WTC11 (cell line): ENCODE measurements at regions not wholly inside any gene's neighbourhood (a gene's known extent, or its start where the extent isn't known, plus 50 kb on each side); places are given as distances from the start of the nearest gene placed in this dataset.

Experiments used
- ATAC-seq: fragments of 200-7000 bp; cut with Tn5 transposase; 2 replicates; pipeline ENCODE4 v1.10.0; 2021; ENCODE audit warnings: mild to moderate bottlenecking, moderate library complexity
- CTCF ChIA-PET: fragments of 300-600 bp; sonication (Branson Sonifier 250); formaldehyde crosslinking; loops from one replicate; lab custom pipeline; 2021; ENCODE audit warnings: antibody characterized with exemption; lab: Charles Lee
- POLR2A ChIA-PET: fragments of 350-600 bp; sonication (Branson Sonifier 250); formaldehyde crosslinking; loops from one replicate; lab custom pipeline; 2021; ENCODE audit warnings: antibody characterized with exemption; lab: Charles Lee
- DNase-seq: peaks from one replicate; pipeline ENCODE4 v3.0.0; 2021; ENCODE audit warnings: low spot score
- H3K27ac Mint-ChIP-seq: 2 replicates; pipeline ENCODE4 v1.8.0; 2021; ENCODE audit warnings: mixed read lengths
- H3K27me3 Mint-ChIP-seq: 2 replicates; pipeline ENCODE4 v1.8.0; 2021; ENCODE audit warnings: low read depth, mild to moderate bottlenecking, moderate library complexity, mixed read lengths
- H3K36me3 Mint-ChIP-seq: 2 replicates; pipeline ENCODE4 v1.8.0; 2021; ENCODE audit warnings: mixed read lengths
- H3K4me1 Mint-ChIP-seq: 2 replicates; pipeline ENCODE4 v1.8.0; 2022; ENCODE audit warnings: mixed read lengths
- H3K4me3 Mint-ChIP-seq: 2 replicates; pipeline ENCODE4 v1.8.0; 2021; ENCODE audit warnings: mild to moderate bottlenecking, moderate library complexity, mixed read lengths
- H3K9me3 Mint-ChIP-seq: 2 replicates; pipeline ENCODE4 v1.8.0; 2021; ENCODE audit warnings: mixed read lengths
- ATF3 ChIP-seq: sonication (generic); formaldehyde crosslinking; conservative IDR thresholded peaks from 2 replicates; pipeline ENCODE4 v1.8.1; 2022; ENCODE audit warnings: mild to moderate bottlenecking, missing genetic modification reagents
- ATF6 ChIP-seq: sonication (generic); formaldehyde crosslinking; IDR thresholded peaks from 2 replicates; pipeline ENCODE4 v1.8.1; 2023; ENCODE audit warnings: mild to moderate bottlenecking, missing genetic modification reagents
- CREB1 ChIP-seq: sonication (generic); formaldehyde crosslinking; IDR thresholded peaks from 2 replicates; pipeline ENCODE4 v1.8.0; 2023; ENCODE audit warnings: mild to moderate bottlenecking, missing genetic modification reagents
- ESRRA ChIP-seq: sonication (generic); formaldehyde crosslinking; IDR thresholded peaks from 2 replicates; pipeline ENCODE4 v1.8.1; 2022; ENCODE audit warnings: mild to moderate bottlenecking, missing genetic modification reagents, borderline replicate concordance
- FOXK1 ChIP-seq: sonication (generic); formaldehyde crosslinking; IDR thresholded peaks from 2 replicates; pipeline ENCODE4 v1.8.0; 2022; ENCODE audit warnings: mild to moderate bottlenecking, moderate library complexity, missing genetic modification reagents
- FOXP4 ChIP-seq: sonication (generic); formaldehyde crosslinking; IDR thresholded peaks from 2 replicates; pipeline ENCODE4 v1.8.0; 2022; ENCODE audit warnings: mild to moderate bottlenecking, missing genetic modification reagents
- GABPB1 ChIP-seq: sonication (generic); formaldehyde crosslinking; IDR thresholded peaks from 2 replicates; pipeline ENCODE4 v1.8.1; 2023; ENCODE audit warnings: mild to moderate bottlenecking, missing genetic modification reagents
- GRHL2 ChIP-seq: fragments of 250-450 bp; sonication (Bioruptor Pico); IDR thresholded peaks from 2 replicates; pipeline ENCODE4 v1.8.0; 2022; ENCODE audit warnings: mild to moderate bottlenecking, moderate library complexity; ENCODE audit not compliant: insufficient replicate concordance, severe bottlenecking
- HMGA2 ChIP-seq: fragments of 250-450 bp; sonication (Bioruptor Pico); IDR thresholded peaks from 2 replicates; pipeline ENCODE4 v1.4.0; 2021; ENCODE audit warnings: mild to moderate bottlenecking, moderate library complexity
- IRF1 ChIP-seq: sonication (generic); formaldehyde crosslinking; IDR thresholded peaks from 2 replicates; pipeline ENCODE4 v1.8.0; 2023; ENCODE audit warnings: missing genetic modification reagents
- JAZF1 ChIP-seq: fragments of 250-450 bp; sonication (Bioruptor Pico); IDR thresholded peaks from 2 replicates; pipeline ENCODE4 v1.9.0; 2021; ENCODE audit warnings: moderate library complexity, mild to moderate bottlenecking, inconsistent platforms
- KAT7 ChIP-seq: sonication (generic); formaldehyde crosslinking; IDR thresholded peaks from 2 replicates; pipeline ENCODE4 v1.8.1; 2023; ENCODE audit warnings: missing genetic modification reagents, mild to moderate bottlenecking, borderline replicate concordance
- MAX ChIP-seq: sonication (generic); formaldehyde crosslinking; IDR thresholded peaks from 2 replicates; pipeline ENCODE4 v1.8.0; 2022; ENCODE audit warnings: mild to moderate bottlenecking, missing genetic modification reagents
- NR2C2 ChIP-seq: sonication (generic); formaldehyde crosslinking; IDR thresholded peaks from 2 replicates; pipeline ENCODE4 v1.8.0; 2022; ENCODE audit warnings: mild to moderate bottlenecking, missing genetic modification reagents
- SMAD4 ChIP-seq: sonication (generic); formaldehyde crosslinking; IDR thresholded peaks from 2 replicates; pipeline ENCODE4 v1.8.0; 2022; ENCODE audit warnings: mild to moderate bottlenecking, missing genetic modification reagents
- SOX15 ChIP-seq: fragments of 250-450 bp; sonication (Bioruptor Pico); IDR thresholded peaks from 2 replicates; pipeline ENCODE4 v1.9.0; 2021; ENCODE audit warnings: mild to moderate bottlenecking
- USF1 ChIP-seq: sonication (generic); formaldehyde crosslinking; IDR thresholded peaks from 2 replicates; pipeline ENCODE4 v1.8.0; 2022; ENCODE audit warnings: mild to moderate bottlenecking, missing genetic modification reagents
- ZBTB21 ChIP-seq: sonication (generic); formaldehyde crosslinking; IDR thresholded peaks from 2 replicates; pipeline ENCODE4 v1.8.1; 2023; ENCODE audit warnings: mild to moderate bottlenecking, missing genetic modification reagents, borderline replicate concordance
- ZNF219 ChIP-seq: sonication (generic); formaldehyde crosslinking; IDR thresholded peaks from 2 replicates; pipeline ENCODE4 v1.8.0; 2023; ENCODE audit warnings: missing genetic modification reagents, mild to moderate bottlenecking, borderline replicate concordance
- ZNF232 ChIP-seq: sonication (generic); formaldehyde crosslinking; IDR thresholded peaks from 2 replicates; pipeline ENCODE4 v1.8.0; 2022; ENCODE audit warnings: mild to moderate bottlenecking, missing genetic modification reagents
- ZNF281 ChIP-seq: sonication (generic); formaldehyde crosslinking; IDR thresholded peaks from 2 replicates; pipeline ENCODE4 v1.8.0; 2023; ENCODE audit warnings: mild to moderate bottlenecking, missing genetic modification reagents
- ZNF317 ChIP-seq: sonication (generic); formaldehyde crosslinking; IDR thresholded peaks from 2 replicates; pipeline ENCODE4 v1.8.1; 2023; ENCODE audit warnings: low read depth, mild to moderate bottlenecking, moderate library complexity, missing genetic modification reagents, borderline replicate concordance
- ZNF423 ChIP-seq: fragments of 250-450 bp; sonication (Bioruptor Pico); IDR thresholded peaks from 2 replicates; pipeline ENCODE4 v2.1.2; 2022; ENCODE audit warnings: mild to moderate bottlenecking, moderate library complexity

- TF ChIP-seq ZNF232 (CRISPR knock-in tag) = no peak
Observed at GRCh38 chr2:4340536-4340935, 637.2 kb downstream of the DCDC2C start (continued).

GRCh38 chr2:4346628-4347027 is 643.3 kb downstream of the DCDC2C start:
- H3K36me3 Mint-ChIP-seq = peaks cover 66% of the 10 kb centered on the region
- ATAC-seq = no peak
- TF ChIP-seq FOXK1 (CRISPR knock-in tag) (no peak), USF1 (CRISPR knock-in tag) (no peak), KAT7 (CRISPR knock-in tag) (no peak), ZNF219 (no peak), ESRRA (no peak), GRHL2 (CRISPR knock-in tag) (no peak), MAX (CRISPR knock-in tag) (no peak), ZNF423 (CRISPR knock-in tag) (no peak), IRF1 (no peak), ZBTB21 (CRISPR knock-in tag) (no peak), ZNF317 (no peak), SOX15 (no peak), CREB1 (CRISPR knock-in tag) (no peak), SMAD4 (CRISPR knock-in tag) (no peak), FOXP4 (CRISPR knock-in tag) (no peak), NR2C2 (CRISPR knock-in tag) (no peak), GABPB1 (CRISPR knock-in tag) (no peak), ZNF281 (no peak), HMGA2 (no peak)
- peaks cover 88% of the 10 kb centered on the region for H3K9me3 Mint-ChIP-seq
- CTCF ChIA-PET = no interaction called here
- H3K4me1 Mint-ChIP-seq = no peaks in the 10 kb centered on the region
- no peak for DNase-seq
- H3K4me3 Mint-ChIP-seq = no peak overlapping the region
- POLR2A ChIA-PET = no interaction called here
- H3K27me3 Mint-ChIP-seq = peaks cover 3% of the 10 kb centered on the region
- no peak overlapping the region for H3K27ac Mint-ChIP-seq

- CTCF ChIA-PET = no interaction called here
- H3K4me3 Mint-ChIP-seq = no peak overlapping the region
- TF ChIP-seq ATF6 (CRISPR knock-in tag) (no peak), ZBTB21 (CRISPR knock-in tag) (no peak), GRHL2 (CRISPR knock-in tag) (no peak), JAZF1 (no peak), IRF1 (no peak), ATF3 (CRISPR knock-in tag) (no peak)
Observed at GRCh38 chr2:4353668-4354067, 650.3 kb downstream of the DCDC2C start.

More at GRCh38 chr2:4353668-4354067, 650.3 kb downstream of the DCDC2C start:
- no peak for ATAC-seq
- Mint-ChIP-seq H3K27ac (no peak overlapping the region), H3K4me1 (no peaks in the 10 kb centered on the region), H3K36me3 (peaks cover 75% of the 10 kb centered on the region), H3K9me3 (peaks cover 83% of the 10 kb centered on the region), H3K27me3 (peaks cover 4% of the 10 kb centered on the region)
- POLR2A ChIA-PET = no interaction called here
- no peak for DNase-seq
